B cell (primary cell): ENCODE measurements at regions not wholly inside any gene's neighbourhood (a gene's known extent, or its start where the extent isn't known, plus 50 kb on each side); places are given as distances from the start of the nearest gene placed in this dataset.
"Not testable (repeated sequence)": the region's sequence is repeated elsewhere in the genome, so short reads cannot be mapped to it uniquely, and the experiment has no call there.

Experiments
- CTCF ChIP-seq: fragments of 200-600 bp; IDR thresholded peaks from one replicate; pipeline ENCODE4 v1.8.0; 2022; ENCODE audit warnings: antibody characterized with exemption, mild to moderate bottlenecking
- EZH2 ChIP-seq: IDR thresholded peaks from 2 replicates; pipeline ENCODE4 v1.6.1; 2012; ENCODE audit warnings: borderline replicate concordance, low read depth, mild to moderate bottlenecking, moderate library complexity, low read length; ENCODE audit not compliant: insufficient read depth, poor library complexity, severe bottlenecking

DNA sequence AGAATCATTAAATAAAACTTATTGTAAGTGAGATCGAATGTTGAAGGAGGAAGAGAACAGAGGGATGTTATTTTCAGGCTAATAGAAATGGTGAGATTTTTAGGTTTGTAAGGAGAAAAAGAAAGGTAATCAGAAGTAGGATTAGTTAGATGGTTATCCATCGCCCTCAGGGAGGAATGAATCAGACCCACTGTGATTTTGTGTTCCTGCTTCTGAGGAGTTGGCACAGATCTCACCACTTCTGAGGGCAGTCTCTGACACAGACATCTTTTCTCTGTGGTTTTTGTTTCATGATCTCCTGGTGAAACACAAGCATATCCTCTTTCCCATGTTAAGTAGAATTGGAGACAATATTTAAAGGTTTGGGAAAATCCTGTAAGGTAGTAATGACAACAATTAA, 1083.2 kb upstream of the AMELY start:
- TF ChIP-seq CTCF, EZH2: not testable (repeated sequence)
